ENCODE measurements at regions not wholly inside any gene's neighbourhood (a gene's known extent, or its start where the extent isn't known, plus 50 kb on each side); places are given as distances from the start of the nearest gene placed in this dataset.
A peak's percentile ranks its signal among the peaks of the same experiment; 100 is the strongest.

DNA sequence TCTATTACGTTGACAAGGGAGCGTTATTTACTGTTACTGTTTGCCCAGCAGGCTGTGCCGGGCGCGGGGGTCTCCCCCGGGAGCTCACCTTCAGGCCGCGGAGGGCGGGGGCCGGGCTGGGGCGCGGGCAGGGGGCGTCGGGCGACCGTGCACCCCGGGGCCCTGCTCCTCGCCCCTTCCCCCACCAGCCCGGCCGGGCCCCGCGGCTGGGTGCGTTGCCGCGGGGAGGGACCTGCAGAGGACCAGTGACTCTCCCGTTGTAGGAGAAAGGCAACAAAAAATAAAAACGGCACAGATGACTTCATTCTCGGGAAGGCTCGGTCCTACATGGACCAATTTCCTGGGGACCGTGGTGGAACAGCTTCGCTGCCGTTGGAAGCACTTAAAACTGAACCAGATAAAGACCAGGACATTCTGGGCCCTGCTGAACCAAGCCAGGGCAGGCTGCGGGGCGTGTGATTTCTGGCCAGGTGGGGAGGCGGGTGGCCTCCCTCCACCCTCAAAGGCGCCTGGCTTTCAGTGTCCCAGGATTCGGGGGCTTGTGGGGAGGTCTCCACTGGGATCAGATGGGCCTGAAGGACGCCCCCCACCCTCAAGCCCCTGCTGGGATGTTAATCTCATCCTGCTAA, 57.4 kb downstream of the IGLL1 start:
- DNase-seq (ENCODE audit: low read depth), result no peak

DNA sequence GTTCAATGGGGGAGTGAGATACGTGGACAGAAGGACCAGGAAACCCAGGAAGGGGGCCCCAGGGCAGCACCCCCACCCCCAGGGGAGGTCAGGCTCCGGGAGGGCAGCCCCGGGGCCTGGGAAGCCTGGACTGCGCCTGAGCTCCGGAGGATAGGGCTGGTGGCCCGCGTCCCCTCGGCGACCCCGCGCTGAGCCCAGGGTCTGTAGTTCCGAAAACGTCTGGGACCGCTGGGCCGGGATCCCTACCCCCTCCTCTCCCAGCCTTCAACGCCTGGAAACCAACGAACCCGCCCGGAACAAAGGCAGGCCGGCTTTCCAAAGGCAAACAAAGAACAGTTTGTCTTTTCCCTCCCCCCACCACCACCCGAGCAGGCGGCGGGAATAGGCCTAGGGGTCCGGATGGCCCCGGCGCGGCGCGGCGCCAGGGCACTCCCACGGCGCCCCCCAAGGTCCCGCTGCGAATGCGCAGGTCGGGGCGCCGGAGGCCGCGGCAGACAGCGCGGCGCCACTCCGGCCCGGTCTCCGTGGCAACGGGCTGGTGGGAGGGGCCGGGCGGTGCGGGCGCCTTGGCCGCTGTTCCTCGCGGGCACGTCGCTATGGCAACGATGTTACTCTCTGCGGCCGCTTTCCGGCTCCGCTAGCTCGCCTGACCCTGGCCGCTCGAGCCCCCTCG, 58.5 kb downstream of the IGLL1 start:
- DNase-seq (ENCODE audit: low read depth), result peak; percentile 56

DNA sequence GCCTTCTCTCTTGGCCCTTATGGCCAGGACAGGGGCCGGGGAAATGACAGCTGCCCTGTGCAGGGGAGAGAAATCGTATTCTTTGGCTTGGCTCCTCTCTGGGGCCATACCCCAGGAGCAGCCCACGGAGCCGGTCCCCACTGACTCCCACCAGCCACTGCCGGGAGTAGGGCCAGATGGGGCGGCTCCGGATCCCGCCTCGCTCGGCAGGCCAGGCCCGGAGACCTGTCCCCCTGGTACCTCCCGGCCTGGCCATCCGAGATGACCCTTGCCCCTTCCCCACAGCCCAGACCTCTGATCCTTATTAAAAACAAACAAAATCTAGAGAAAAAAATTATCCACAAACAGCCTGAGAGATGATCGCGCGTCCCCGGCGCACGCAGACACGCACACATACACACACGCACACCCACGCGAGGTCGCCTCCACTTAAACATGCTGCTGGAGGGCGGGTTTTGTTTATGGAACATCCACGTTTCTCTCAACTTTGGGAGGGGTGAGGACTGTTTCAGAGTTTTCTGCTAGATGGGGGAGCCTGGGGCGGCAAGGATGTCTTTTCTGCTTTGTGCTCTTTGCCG, 59.1 kb downstream of the IGLL1 start:
- DNase-seq (ENCODE audit: low read depth), result no peak

DNA sequence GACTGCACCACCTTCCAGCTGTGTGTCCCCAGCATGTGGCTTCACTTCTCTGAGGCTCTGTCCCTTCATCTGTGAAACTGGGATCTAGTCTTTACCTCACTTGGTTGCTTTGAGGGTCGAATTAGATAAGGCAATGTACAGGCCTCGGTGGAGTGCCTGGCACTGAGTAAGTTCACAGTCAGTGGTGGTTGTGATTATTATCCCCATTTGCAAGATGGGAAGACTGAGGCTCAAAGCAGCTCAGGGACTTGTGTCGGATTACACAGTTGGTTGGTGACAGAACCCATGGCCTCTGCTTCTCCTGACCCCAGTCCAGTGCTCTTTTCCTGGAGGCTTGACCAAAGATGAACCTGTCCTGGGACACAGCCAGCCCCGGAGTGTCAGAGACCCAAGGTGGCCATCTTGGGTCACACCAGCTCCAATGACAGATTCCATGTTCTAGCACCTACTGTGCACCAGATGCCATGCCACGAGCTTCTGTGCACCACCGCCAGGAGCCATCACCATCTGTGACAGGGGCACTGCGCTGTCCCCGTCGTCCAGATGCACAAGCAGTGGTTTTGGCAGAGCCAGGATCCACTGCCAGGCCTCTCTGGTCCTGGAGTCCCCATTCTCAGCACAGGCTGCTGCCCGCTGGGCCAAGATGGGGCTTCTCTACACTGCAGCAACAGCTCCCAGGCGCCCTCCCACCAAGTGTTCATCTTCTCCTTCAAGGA, 60.5 kb downstream of the IGLL1 start:
- no peak for DNase-seq (ENCODE audit: low read depth)

DNA sequence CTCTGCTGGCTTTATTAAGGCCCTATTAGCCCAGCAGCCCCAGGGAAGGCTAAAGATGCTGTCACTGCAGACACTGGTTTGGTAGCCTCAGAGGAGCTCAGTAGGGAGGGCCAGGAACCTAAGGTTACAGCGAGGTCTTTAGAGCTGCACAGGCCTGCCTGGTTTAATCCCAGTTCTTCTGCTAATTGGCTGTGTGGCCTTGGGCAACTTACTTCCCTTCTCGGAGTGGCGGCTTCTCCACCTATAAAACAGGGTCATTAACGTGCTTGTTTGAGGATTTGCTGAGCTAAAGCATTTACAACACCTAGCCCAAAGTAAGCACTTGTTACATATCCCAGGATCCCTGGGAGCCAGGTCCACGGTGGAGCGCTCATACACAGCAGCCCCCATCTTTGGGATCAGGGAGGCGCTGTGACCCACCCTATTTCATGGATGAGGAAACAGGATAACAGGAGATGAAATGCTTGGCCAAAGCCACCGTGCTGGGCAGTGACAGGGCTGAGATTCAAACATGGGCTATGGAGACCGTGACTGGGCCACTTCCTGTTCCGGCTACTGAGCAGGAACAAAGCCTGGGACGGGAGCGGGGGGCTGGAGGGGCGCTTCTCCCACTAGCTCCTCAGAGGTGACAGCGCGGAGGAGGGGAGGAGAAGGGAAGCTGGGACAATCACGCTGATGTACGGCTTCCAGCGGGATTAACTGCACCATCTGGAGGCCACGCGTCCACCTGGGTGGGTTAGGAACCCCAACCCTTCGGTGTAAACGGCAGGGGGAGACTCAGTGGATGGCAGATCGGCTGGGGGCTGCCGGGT, 61.5 kb downstream of the IGLL1 start:
- no peak for DNase-seq (ENCODE audit: low read depth)

DNA sequence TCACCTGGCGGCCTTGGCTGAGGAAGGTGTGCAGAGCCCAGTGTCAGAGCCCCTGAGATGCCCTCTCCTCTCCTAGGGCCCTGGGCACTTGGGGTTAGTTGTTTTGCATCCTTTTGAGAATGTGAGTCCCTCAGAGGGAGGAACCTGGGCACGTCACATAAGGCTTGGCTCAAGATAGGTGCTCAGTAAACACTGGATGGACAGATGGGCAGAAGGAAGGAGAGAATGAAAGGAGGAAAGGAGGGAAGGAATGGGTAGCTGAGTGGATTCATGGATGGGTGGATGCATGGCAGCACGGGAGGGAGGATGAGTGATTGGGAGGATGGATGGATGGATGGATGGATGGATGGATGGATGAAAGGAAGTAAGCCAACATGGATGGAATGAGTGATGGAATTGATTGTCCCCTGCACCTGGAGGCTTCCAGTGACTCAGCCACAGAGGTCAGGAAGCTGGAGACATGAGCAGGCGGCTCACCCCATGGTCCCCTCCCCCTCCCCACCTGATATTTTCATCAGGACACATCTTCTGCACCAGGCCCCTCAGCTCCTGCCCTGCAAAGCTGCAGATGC, 62.2 kb downstream of the IGLL1 start:
- no peak for DNase-seq (ENCODE audit: low read depth)

DNA sequence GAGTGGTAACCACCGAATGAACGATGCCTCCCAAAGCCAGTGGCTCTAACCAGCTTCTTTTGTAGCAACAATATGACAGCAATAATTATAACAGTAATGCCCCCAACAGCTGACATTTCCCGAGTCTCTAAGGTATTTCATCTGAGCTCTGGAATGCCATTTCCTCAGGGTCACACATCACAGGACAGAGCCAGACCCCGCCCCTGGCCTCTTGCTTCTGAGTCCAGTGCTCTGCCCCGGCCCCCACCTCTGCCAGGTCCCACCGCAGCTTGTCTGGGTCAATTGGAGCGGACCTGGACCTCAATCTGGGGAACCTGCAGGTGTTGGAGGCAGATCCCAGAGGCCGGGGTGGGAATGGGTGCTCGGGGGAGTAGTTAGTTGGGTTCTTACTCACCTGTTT, 63.8 kb downstream of the IGLL1 start:
- DNase-seq (ENCODE audit: low read depth), result no peak

DNA sequence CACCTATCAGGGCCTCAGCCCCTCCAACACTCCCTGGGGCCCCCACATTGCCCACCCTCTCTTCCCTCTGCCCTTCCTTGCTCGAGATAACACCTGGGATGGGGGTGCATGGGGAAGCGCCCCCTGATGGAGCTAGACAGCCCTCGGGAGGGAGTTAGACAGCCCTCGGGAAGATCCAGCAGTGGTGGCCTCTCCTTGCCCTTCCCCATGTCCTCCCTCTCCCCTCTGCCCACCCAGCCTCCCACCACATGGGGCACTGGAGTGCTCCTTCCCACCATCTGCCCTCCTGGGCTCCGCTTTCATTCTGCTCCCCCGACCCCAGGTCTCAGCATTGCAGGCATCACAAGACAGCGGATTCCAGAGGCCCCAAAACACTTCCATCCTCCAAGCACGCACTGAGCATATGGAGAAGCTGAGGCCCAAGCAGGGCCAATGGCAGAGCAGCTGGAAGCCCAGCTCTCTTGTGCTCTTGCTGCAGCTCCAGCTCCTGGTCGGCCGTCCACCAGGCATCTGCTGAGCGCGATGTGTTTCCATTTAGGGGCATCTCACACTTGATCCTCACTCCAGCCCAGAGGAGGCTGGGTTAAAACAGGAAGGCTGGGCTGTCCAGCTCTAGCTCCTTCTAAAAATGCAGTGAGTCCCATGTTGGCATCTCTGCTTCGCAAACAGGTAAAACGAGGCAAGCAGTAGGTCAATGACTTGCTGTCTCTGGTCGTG, 65.6 kb downstream of the IGLL1 start:
- no peak for DNase-seq (ENCODE audit: low read depth)

DNA sequence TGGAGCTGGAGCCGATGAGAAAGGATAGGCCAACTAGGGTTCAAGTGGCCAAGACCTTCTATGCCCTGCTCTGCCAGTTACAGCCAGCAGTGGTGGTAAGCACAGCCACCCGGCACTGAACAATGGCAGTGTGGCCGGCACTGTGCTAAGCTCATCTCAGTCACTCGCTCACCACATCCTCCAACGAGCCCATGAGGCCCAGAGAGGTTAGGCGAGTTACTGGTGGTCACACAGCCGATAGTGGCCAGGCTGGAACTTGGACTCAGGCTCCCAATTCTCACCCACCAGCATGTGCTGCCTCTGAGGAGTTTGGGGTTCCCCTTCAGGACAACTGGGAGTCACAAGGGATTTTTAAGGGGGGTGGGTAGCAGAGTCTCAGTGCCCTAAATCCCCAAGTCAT, 66.4 kb downstream of the IGLL1 start:
- DNase-seq (ENCODE audit: low read depth), result no peak

DNA sequence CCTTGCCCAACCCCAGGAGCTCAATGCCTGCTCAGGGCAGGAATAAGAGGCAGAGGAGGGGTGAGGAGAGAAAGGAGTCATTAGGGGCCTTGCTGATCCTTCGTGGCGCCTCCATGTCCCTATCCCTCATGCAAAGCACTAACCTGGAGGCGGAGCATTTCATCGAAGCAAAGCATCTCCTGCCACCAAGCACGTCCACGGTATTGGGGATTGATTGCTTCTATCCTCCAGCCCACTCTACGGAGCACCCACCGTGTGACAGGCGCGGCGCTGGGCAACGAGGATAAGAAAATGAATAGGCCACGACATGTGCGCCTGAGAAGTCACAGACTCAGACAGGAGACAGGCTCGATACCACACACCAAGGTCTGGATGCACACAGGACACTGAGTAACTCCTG, 67.0 kb downstream of the IGLL1 start:
- DNase-seq (ENCODE audit: low read depth), result no peak

DNA sequence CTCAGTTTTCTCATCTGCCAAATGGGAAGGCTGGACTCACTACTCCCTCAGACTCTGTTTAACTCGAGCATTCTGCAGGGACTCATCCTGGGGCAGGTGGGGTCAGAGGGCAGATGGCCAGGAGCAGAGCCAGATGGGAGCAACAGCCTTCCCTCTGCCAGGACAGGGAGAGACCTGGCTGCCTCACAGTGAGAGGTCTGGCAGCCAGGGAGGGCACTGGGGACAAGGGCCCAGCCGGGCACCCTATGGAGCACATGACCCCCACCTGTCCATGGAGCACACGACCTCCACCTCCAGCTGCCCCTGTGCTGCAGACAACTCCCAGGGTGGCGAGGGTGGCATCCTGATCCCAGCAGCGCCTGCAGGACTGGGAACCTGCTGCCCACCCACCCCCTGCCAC, 67.4 kb downstream of the IGLL1 start:
- DNase-seq (ENCODE audit: low read depth), result no peak

DNA sequence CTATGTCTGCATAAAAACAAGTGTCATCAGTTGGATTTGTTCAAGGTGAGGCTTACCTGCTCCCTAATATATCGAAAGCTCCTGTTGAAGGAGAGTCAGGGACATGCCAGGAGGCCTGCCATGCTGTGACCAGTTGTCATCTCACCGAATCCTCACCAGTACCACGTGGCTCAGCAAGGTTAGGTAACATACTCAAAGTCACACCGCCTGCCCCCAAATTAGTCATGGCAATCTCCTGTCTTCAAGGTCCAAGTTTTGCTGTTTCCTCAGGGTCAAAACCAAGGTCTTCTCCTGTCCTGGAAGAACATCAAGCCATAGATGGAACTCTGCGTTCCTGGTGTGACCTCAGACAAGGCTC, 67.8 kb downstream of the IGLL1 start:
- no peak for DNase-seq (ENCODE audit: low read depth)

DNA sequence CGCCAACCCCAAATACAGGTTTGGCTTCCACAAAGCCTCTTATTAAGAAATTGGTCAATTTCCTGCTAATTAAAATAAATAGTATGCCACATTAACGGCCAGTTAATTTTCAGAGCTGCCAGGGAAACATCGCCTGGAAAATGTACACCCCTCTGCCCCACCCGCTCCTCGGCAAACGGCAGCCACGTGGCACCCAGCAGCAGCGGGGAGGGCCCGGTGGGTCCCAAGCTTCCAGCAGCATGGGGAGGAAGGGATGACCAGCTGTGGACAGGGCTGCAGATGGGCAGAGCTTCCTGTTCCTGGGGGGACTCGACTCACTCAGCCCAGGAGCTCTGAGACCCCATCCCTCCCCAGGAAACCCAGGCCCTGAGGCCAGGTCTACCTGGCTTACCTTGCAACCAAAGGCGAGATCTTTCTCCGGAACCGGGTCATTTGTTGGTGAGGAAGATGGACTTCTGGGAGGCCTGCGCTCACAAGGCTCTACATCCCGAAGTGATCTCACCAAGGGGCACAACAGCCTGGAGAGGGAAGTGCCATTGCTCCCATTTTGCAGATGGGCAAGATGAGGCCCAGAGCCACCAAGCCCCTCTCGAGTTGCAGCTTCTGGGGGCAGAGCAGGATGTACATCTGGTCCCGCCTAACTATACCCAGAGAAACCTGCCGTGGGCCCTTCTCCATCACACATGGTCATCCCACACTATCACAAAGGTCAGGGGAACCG, 68.3 kb downstream of the IGLL1 start:
- no peak for DNase-seq (ENCODE audit: low read depth)

DNA sequence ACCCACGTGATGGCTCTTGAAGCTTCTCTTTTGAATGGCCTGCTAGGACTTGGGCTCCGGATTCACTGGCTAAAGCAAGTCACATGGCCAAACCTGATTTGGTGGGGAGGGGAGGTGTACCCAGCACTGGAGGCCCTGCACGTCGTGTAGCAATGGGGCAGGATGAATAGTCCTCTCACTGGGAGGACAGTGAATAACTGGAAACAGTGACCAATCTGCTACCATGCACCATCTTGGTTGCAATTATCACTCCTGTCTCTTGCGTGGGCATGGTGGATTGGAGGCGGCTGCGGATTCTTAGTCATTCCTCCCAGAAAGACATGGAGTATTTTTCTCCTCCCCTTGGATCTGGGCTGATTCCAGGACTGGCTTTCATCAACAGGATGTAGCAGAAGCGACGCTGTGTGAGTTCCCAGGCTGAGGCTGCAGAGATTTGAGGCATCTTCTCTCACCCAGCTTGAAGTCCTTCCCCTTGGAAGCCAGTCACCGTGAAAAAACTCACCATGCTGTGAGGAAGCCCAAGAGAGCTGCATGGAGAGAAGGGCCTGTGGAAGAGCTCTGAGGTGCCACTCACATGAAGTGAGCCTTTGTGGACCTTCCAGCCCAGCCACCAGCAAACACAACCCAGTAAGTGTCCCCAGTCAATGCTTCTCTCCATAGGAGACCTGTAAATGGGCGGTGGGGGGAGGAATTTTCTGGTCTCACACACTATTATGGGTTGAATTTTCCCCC, 70.4 kb downstream of the IGLL1 start:
- DNase-seq (ENCODE audit: low read depth), result no peak

DNA sequence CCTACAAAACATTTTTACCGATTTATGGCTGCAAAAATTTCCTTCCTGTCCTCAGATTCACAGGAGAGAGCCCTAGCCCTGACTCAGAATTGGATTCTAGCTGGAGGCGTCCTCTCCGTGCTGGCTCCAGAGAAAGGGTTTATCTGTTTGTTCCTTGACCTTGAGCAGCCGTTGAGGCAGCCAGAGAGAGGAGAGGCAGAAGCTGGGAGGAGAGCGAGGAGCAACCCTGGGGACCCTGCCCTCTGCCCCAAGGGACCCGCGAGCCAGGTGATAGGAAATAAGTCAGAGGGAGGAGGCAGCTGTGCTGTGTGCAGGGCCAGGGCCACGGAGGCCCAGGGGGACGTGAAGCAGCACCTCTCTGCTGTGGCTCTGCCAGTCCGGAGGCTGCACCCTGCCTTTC, 75.6 kb downstream of the IGLL1 start:
- no peak for DNase-seq (ENCODE audit: low read depth)

DNA sequence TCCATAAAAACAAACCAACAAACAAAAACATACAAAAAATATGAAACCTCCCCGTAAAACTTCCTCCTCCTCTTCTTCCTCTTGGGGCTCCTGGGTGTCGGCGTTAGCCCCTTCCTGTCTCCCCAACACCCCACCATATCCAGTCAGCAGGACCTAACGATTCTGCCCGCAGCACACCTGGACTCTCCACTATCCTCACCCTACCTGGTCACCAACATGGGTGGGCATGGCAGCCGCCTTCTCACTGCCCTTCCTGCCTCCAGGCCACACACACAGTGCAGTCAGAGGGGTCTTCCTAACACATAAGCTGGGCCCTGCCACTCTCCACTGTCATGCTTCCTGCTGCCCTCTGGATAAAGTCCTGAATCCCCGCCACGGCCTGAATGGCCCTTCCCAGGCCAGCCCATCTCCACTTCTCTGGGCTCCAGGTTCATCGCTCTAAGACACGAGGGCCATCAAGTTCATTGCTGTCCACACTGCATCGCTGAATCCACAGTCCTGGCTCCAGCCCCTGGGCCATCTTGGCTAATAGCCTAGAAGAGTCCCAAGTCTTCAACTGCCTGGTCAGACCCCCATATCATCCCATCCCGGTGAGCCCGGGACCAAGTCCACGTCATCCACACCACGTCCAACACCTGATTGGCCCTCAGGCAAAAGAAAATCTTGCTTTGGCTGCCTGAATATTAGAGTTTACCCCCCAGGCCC, 76.2 kb downstream of the IGLL1 start:
- no peak for DNase-seq (ENCODE audit: low read depth)

DNA sequence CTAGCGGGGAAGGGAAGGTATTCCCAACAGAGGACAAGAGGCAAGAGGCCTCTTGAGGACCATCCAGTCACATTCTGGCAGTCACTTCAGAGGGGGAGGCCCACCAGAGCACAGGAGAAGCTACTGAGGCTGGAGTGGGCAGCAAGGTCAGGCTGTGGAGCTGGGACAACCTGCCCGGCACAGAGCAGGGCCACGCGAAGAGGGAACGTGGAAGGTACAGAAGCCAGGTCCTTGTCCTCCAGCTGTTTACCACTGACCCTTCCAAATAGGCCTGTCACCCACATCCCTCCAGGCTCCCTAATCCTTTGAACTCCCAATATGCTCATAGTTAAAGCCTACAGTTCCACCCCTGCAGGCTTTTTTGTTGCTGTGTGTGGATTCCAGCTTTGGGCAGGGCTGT, 76.9 kb downstream of the IGLL1 start:
- no peak for DNase-seq (ENCODE audit: low read depth)

DNA sequence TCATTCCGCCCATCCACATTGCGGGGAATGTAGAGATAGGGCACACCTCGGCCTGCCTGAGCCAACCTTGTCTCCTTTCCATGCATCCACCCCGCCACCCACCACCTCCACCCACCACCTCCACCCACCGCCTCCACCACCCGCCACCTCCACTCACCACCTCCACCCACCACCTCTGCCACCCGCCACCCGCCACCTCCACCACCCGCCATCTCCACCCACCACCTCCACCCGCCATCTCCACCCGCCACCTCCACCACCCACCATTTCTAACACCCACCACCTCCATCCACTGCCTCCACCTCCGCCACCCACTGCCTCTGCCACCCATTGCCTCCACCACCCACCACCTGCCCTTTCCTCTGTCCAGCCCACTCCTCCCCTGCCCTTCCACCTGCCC, 78.4 kb downstream of the IGLL1 start:
- no peak for DNase-seq (ENCODE audit: low read depth)

DNA sequence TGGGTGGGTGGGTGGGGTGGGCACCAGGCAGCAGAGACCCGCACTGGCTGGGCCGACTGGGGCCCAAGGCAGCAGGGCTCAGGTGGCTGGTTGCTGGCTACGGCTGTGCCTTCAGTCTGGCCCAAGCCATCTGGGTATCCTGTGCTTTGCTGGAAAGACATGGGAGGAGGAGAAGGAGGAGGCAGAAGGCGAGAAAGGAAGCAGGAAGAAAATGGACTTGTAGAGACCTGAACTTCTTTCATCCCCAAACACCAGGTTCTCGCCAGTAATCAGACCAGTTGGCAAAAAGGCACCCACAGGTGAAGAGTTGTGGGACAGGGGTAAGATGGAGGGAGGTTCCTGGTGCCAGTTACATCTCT, 78.8 kb downstream of the IGLL1 start:
- no peak for DNase-seq (ENCODE audit: low read depth)
